HFFc6 (cell line): ENCODE measurements at regions not wholly inside any gene's neighbourhood (a gene's known extent, or its start where the extent isn't known, plus 50 kb on each side); places are given as distances from the start of the nearest gene placed in this dataset.

Experiments
- DNase-seq: peaks from one replicate; pipeline ENCODE4 v3.0.0-alpha.2; 2018
- H3K27ac Mint-ChIP-seq: 2 replicates; pipeline ENCODE4 v1.8.0; 2020; ENCODE audit warnings: mild to moderate bottlenecking, mixed read lengths
- H3K27me3 Mint-ChIP-seq: 2 replicates; pipeline ENCODE4 v1.8.0; 2021; ENCODE audit warnings: mild to moderate bottlenecking, moderate library complexity, mixed read lengths; ENCODE audit not compliant: insufficient read depth
- H3K36me3 Mint-ChIP-seq: 2 replicates; pipeline ENCODE4 v1.8.0; 2021; ENCODE audit warnings: low read depth, mixed read lengths
- H3K4me1 Mint-ChIP-seq: 2 replicates; pipeline ENCODE4 v1.8.0; 2020; ENCODE audit warnings: low read depth, mixed read lengths
- H3K4me3 Mint-ChIP-seq: 2 replicates; pipeline ENCODE4 v1.8.0; 2020; ENCODE audit warnings: mild to moderate bottlenecking, moderate library complexity, mixed read lengths
- H3K9me3 Mint-ChIP-seq: 2 replicates; pipeline ENCODE4 v1.8.0; 2020; ENCODE audit warnings: mild to moderate bottlenecking, mixed read lengths
- TF ChIP-seq, protein P1 (sequence below): fragments of 200-600 bp; sonication (generic); IDR thresholded peaks from 2 replicates; pipeline ENCODE4 v1.5.0; 2021; ENCODE audit warnings: antibody characterized with exemption, mild to moderate bottlenecking

DNA sequence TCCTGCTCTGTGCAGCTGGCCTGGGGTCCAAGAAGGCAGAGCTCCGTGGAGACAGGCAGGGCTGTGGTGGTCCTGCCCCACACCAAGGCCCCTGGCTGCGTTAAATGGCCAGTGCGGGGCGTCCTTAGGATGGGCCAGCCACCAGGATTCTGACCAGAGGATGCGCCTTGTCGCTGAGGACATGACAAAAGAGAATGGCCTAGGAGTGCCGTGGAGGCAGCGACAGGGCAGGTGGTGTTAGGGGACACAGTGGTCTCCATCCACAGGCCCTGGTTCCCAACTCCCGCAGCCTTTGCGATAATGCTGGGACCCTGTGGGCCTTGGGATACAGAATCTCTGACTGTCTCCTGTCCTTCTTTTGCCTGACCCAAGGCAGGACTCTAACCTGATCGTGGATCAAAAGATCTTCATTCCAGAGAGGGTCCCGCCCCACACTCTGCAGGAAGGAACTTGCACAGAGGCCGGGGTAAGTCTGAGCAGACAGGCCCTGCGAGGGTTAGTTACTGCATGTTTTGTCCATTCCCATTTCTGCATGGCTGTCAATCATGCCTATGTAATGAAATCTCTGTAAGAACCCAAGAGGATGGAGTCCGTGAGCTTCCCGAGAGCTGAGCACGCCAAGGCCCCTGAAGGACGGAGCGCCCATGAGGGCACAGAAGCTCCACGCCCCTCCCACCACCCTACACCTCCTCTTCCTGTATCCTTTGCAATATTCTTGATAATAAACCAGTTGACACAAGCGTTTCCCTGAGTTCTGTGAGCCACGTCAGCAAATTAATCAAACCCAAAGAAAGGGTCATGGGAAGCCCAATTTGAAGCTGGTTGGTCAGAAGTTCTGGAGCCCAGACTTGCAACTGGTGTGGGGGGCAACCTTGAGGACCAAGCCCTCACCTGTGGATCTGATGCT, 251.5 kb upstream of the SALL3 start:
- Mint-ChIP-seq H3K27ac (no peak overlapping the region), H3K4me3 (no peak overlapping the region), H3K36me3 (peaks cover 10% of the 10 kb centered on the region), H3K9me3 (peaks cover 76% of the 10 kb centered on the region), H3K4me1 (no peaks in the 10 kb centered on the region), H3K27me3 (peaks cover 3% of the 10 kb centered on the region; the same call in 1 of the 2 replicates)
- TF ChIP-seq, protein P1, sequence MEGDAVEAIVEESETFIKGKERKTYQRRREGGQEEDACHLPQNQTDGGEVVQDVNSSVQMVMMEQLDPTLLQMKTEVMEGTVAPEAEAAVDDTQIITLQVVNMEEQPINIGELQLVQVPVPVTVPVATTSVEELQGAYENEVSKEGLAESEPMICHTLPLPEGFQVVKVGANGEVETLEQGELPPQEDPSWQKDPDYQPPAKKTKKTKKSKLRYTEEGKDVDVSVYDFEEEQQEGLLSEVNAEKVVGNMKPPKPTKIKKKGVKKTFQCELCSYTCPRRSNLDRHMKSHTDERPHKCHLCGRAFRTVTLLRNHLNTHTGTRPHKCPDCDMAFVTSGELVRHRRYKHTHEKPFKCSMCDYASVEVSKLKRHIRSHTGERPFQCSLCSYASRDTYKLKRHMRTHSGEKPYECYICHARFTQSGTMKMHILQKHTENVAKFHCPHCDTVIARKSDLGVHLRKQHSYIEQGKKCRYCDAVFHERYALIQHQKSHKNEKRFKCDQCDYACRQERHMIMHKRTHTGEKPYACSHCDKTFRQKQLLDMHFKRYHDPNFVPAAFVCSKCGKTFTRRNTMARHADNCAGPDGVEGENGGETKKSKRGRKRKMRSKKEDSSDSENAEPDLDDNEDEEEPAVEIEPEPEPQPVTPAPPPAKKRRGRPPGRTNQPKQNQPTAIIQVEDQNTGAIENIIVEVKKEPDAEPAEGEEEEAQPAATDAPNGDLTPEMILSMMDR = no peak
- no peak for DNase-seq

DNA sequence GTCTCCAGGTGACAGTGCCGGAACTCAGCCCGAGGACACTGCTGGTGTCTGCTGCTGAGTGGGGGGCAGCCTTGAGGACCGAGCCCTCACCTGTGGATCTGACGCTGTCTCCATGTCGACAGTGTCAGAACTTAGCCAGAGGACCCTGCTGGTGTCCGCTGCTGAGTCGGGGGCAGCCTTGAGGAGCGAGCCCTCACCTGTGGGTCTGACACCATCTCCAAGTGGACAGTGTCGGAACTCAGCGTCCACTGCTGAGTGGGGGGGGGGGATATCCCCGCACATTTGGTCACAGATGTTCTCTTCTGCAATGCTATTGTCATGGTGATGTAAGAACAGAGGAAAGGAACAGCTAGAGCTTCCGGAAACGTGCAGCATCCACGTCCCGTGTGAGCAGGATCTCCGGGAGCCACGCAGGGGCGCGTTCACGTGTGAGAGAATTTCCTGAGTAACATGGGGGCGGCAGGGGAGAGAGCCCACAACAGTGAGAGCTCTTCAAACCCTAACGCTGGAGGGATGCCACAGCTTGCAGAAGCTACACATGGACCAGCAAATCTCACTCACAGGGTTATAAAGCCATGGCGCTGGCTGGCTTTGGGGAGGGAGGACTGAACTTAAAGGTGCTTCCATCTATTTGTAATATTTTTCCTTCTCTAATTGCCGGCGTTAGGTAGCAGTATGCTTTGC, 250.7 kb upstream of the SALL3 start:
- no peak for DNase-seq
- H3K27me3 Mint-ChIP-seq = peaks cover 1% of the 10 kb centered on the region; the same call in 1 of the 2 replicates
- H3K4me1 Mint-ChIP-seq = no peaks in the 10 kb centered on the region
- H3K36me3 Mint-ChIP-seq = peaks cover 6% of the 10 kb centered on the region
- H3K27ac Mint-ChIP-seq = no peak overlapping the region
- H3K9me3 Mint-ChIP-seq = peaks cover 74% of the 10 kb centered on the region
- H3K4me3 Mint-ChIP-seq = no peak overlapping the region
- TF ChIP-seq, protein P1 = no peak

DNA sequence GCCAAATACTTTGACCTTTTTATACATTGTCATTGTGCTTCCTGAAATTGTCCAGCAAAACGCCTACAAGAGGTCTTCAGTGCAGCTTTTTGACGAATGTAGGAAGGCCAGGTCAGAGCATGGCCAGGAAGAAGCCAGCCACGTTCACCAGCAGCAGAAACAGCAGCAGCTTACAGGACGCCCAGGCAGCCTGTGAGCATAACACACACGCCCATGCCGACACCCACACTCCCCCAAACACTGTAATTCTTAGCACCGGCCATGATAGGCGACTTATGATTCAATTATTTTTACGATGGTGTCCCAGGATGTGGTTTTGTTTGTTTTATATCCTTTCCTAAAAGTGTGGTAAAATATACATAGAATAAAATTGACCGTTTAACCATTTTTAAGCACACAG, 249.1 kb upstream of the SALL3 start:
- H3K27ac Mint-ChIP-seq = no peak overlapping the region
- DNase-seq = no peak
- peaks cover 71% of the 10 kb centered on the region for H3K9me3 Mint-ChIP-seq
- no peaks in the 10 kb centered on the region for H3K36me3 Mint-ChIP-seq
- H3K27me3 Mint-ChIP-seq = no peaks in the 10 kb centered on the region
- TF ChIP-seq, protein P1 = no peak
- H3K4me1 Mint-ChIP-seq = no peaks in the 10 kb centered on the region
- H3K4me3 Mint-ChIP-seq = no peak overlapping the region

DNA sequence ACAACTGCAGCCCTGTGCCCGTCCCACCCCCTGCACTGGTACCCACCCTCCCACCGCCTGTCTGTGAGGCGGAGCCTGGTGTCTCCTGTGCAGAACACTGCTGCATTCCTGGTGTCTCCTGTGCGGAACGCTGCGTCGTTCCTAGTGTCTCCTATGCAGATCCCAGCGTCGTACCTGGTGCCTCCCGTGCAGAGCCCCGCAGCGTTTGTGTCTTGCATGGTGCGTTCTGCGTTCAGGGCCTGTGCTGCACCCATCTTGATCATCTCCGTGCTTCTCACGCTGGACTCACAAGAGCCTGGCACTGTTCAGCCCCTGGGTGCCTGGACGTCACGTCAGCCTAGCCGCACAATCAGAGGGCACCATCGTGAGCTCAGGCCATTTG, 248.6 kb upstream of the SALL3 start:
- Mint-ChIP-seq H3K4me1 (no peaks in the 10 kb centered on the region), H3K27ac (no peak overlapping the region), H3K4me3 (no peak overlapping the region), H3K36me3 (no peaks in the 10 kb centered on the region), H3K27me3 (no peaks in the 10 kb centered on the region), H3K9me3 (peaks cover 67% of the 10 kb centered on the region)
- DNase-seq = no peak
- TF ChIP-seq, protein P1 = no peak

DNA sequence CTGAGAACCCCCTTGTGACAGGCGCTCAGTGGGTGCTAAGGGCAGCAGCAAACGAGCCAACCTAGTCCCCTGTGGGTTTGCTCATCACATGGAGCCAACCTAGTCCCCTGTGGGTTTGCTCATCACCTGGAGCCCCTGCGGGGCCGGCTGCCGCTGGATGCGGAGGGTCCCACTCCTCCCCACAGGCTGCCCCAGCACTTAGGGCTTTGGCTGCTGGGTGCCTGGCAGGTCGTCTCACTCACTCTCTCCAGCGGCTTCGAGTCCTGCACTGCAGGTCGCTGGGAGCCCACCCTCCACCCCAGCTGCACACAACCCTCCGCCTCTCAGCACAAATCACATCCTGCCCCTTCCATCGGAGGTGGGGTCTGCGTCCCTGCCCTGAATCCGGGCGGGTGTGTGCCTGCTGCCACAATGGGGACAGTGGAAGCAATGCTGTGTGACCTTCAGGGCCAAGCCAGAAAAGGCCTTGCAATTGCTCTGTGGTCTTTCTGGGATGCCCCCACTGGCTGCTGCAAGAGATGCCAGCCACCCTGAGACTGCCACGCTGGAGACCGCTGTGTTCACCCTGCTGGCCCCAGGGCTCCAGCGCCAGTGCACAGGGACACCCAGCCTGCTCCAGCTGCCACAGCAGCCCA, 248.1 kb upstream of the SALL3 start:
- TF ChIP-seq, protein P1 = no peak
- DNase-seq = no peak
- Mint-ChIP-seq H3K4me1 (no peaks in the 10 kb centered on the region), H3K9me3 (peaks cover 66% of the 10 kb centered on the region), H3K4me3 (no peak overlapping the region), H3K27me3 (no peaks in the 10 kb centered on the region), H3K36me3 (no peaks in the 10 kb centered on the region), H3K27ac (no peak overlapping the region)
